ENCODE measurements at regions not wholly inside any gene's neighbourhood (a gene's known extent, or its start where the extent isn't known, plus 50 kb on each side); places are given as distances from the start of the nearest gene placed in this dataset.

GRCh38 chr3:182413061-182413460 lies 380.2 kb upstream of the ATP11B start:
- Histone ChIP-seq H3K36me3 (ENCODE audit: control insufficient read depth, insufficient read depth, low read length) (no peaks in the 10 kb centered on the region), H3K4me3 (ENCODE audit: low read depth in 2 of 2, low read length in 2 of 2) (no peak overlapping the region), H3K4me1 (ENCODE audit: control insufficient read depth, insufficient read depth, low read length) (no peaks in the 10 kb centered on the region), H3K27me3 (ENCODE audit: control insufficient read depth, insufficient read depth, low read length) (no peaks in the 10 kb centered on the region), H3K27ac (ENCODE audit: low read length) (no peak overlapping the region), H3K9me3 (ENCODE audit: control insufficient read depth, insufficient read depth, low read depth, low read length) (no peaks in the 10 kb centered on the region)
- DNase-seq (ENCODE audit: low read depth, low spot score) (no peak), ATAC-seq (no peak)
- in situ Hi-C loops (cut with HindIII; ENCODE audit: low pct_unique_long_range_greater_than_20kb, low sequenced_read_pairs) (no loop called here), intact Hi-C loops (cut with micrococcal nuclease; ENCODE audit: unreplicated experiment) (no loop called here)
- TF ChIP-seq SIN3A (IDR thresholded peaks at IDR 0.05; ENCODE audit: borderline replicate concordance, insufficient read depth, low read depth, low read length) (no peak), REST (IDR thresholded peaks at IDR 0.05; ENCODE audit: insufficient read depth in 1 of 2, low read depth in 2 of 2, low read length in 1 of 2) (no peak), TCF7L2 (IDR thresholded peaks at IDR 0.05; ENCODE audit: low read depth, low read length) (no peak), POLR2AphosphoS5 (IDR thresholded peaks at IDR 0.05; ENCODE audit: low read depth, low read length) (no peak), CTCF (IDR thresholded peaks at IDR 0.05) (no peak)
- POLR2A ChIA-PET, result no interaction called here
- BruUV-seq (replicated peaks), result no TSS peak
- CTCF ChIA-PET, result no interaction called here

GRCh38 chr3:182413682-182414081 lies 379.6 kb upstream of the ATP11B start:
- intact Hi-C loops (cut with micrococcal nuclease; ENCODE audit: unreplicated experiment), result no loop called here

More at GRCh38 chr3:182413682-182414081, 379.6 kb upstream of the ATP11B start:
- BruUV-seq (replicated peaks), result no TSS peak
- POLR2A ChIA-PET, result no interaction called here
- Histone ChIP-seq H3K36me3 (ENCODE audit: control insufficient read depth, insufficient read depth, low read length) (no peaks in the 10 kb centered on the region), H3K27ac (ENCODE audit: low read length) (no peak overlapping the region), H3K4me3 (ENCODE audit: low read depth in 2 of 2, low read length in 2 of 2) (no peak overlapping the region), H3K9me3 (ENCODE audit: control insufficient read depth, insufficient read depth, low read depth, low read length) (no peaks in the 10 kb centered on the region), H3K27me3 (ENCODE audit: control insufficient read depth, insufficient read depth, low read length) (no peaks in the 10 kb centered on the region), H3K4me1 (ENCODE audit: control insufficient read depth, insufficient read depth, low read length) (no peaks in the 10 kb centered on the region)
- ATAC-seq (no peak), DNase-seq (ENCODE audit: low read depth, low spot score) (no peak)
- CTCF ChIA-PET, result no interaction called here
- in situ Hi-C loops (cut with HindIII; ENCODE audit: low pct_unique_long_range_greater_than_20kb, low sequenced_read_pairs), result no loop called here
- TF ChIP-seq CTCF (IDR thresholded peaks at IDR 0.05) (no peak), POLR2AphosphoS5 (IDR thresholded peaks at IDR 0.05; ENCODE audit: low read depth, low read length) (no peak), REST (IDR thresholded peaks at IDR 0.05; ENCODE audit: insufficient read depth in 1 of 2, low read depth in 2 of 2, low read length in 1 of 2) (no peak), SIN3A (IDR thresholded peaks at IDR 0.05; ENCODE audit: borderline replicate concordance, insufficient read depth, low read depth, low read length) (no peak), TCF7L2 (IDR thresholded peaks at IDR 0.05; ENCODE audit: low read depth, low read length) (no peak)

Measured in Panc1 (cell line).